Left ventricle myocardium inferior (tissue), 1 donor: ENCODE measurements at regions not wholly inside any gene's neighbourhood (a gene's known extent, or its start where the extent isn't known, plus 50 kb on each side); places are given as distances from the start of the nearest gene placed in this dataset.
A peak's percentile ranks its signal among the peaks of the same experiment; 100 is the strongest.

ENCODE experiments used
- DNase-seq: peaks from one replicate; pipeline ENCODE4 v3.0.0-alpha.2; 2020
- H3K27ac ChIP-seq: fragments of 200-600 bp; replicated peaks from 2 replicates; pipeline ENCODE4 v1.8.0; 2021
- H3K27me3 ChIP-seq: fragments of 200-600 bp; 2 replicates; pipeline ENCODE4 v1.8.0; 2021; ENCODE audit warnings: low read depth
- H3K36me3 ChIP-seq: fragments of 200-600 bp; 2 replicates; pipeline ENCODE4 v1.8.0; 2021
- H3K4me1 ChIP-seq: fragments of 200-600 bp; 2 replicates; pipeline ENCODE4 v1.8.0; 2021
- H3K4me3 ChIP-seq: fragments of 200-600 bp; 2 replicates; pipeline ENCODE4 v1.8.0; 2021; ENCODE audit warnings: mild to moderate bottlenecking, moderate library complexity
- H3K9me3 ChIP-seq: fragments of 200-600 bp; replicated peaks from 2 replicates; pipeline ENCODE4 v1.8.0; 2021
- intact Hi-C: fragments of 100-400 bp; cut with micrococcal nuclease; formaldehyde crosslinking; loops from one replicate; pipeline ENCODE4 v1.11.0; 2022
- TF ChIP-seq, protein P1 (sequence below): fragments of 200-600 bp; IDR thresholded peaks from 2 replicates; pipeline ENCODE4 v1.8.0; 2021; ENCODE audit warnings: antibody characterized with exemption, mild to moderate bottlenecking, borderline replicate concordance
- donor health status: DM: no; HTN: yes; CAD: no; lungs with severe emphysema.

DNA sequence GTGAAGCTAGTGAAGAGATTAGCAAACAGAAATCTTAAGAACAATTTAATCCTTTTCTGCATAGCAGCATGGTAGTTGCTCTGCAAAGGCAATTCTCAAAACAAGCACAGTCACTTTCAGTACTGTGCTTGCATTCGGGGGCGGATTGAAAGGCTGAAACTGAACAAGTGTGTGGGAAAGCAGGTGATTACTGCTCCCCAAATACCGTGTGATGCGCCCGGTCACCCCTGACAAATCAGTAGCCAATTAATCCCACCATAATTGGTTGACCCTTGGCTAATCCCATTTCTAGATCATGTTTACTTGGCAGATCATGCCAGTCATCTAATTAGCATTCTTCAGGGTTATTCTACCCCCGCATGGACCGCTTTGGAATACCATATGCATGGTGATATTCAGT lies 76.5 kb upstream of the ADRB1 start:
- H3K27me3 ChIP-seq, result no peaks in the 10 kb centered on the region
- no peaks in the 10 kb centered on the region for H3K9me3 ChIP-seq
- no peaks in the 10 kb centered on the region for H3K36me3 ChIP-seq
- intact Hi-C loops, result no loop called here
- no peaks in the 10 kb centered on the region for H3K4me1 ChIP-seq
- no peak for DNase-seq
- H3K27ac ChIP-seq, result no peak overlapping the region
- TF ChIP-seq, protein P1, sequence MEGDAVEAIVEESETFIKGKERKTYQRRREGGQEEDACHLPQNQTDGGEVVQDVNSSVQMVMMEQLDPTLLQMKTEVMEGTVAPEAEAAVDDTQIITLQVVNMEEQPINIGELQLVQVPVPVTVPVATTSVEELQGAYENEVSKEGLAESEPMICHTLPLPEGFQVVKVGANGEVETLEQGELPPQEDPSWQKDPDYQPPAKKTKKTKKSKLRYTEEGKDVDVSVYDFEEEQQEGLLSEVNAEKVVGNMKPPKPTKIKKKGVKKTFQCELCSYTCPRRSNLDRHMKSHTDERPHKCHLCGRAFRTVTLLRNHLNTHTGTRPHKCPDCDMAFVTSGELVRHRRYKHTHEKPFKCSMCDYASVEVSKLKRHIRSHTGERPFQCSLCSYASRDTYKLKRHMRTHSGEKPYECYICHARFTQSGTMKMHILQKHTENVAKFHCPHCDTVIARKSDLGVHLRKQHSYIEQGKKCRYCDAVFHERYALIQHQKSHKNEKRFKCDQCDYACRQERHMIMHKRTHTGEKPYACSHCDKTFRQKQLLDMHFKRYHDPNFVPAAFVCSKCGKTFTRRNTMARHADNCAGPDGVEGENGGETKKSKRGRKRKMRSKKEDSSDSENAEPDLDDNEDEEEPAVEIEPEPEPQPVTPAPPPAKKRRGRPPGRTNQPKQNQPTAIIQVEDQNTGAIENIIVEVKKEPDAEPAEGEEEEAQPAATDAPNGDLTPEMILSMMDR, result no peak
- H3K4me3 ChIP-seq, result no peak overlapping the region

DNA sequence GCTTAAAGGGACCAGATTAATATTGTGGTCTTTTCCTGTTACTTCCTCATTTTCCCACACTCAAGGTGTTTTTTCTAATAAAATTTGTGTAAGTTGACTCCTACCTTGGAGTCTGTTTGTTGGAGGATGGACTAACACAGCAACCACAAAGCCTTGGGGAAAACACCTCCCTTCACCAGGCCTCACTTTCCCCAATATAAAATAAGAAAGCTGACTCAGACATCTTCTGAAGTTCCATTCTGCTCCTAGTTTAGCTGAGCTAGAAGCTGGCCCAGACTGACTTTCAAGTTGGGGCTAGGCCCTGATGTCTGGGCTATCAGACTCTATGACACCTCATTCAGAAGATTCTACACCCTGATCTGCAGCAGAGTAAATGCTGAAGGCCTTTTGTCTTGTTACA lies 73.0 kb upstream of the ADRB1 start:
- H3K4me3 ChIP-seq, result no peak overlapping the region
- no peaks in the 10 kb centered on the region for H3K27me3 ChIP-seq
- H3K27ac ChIP-seq, result no peak overlapping the region
- peaks cover 8% of the 10 kb centered on the region for H3K9me3 ChIP-seq
- intact Hi-C loops, result no loop called here
- H3K36me3 ChIP-seq, result no peaks in the 10 kb centered on the region
- no peak for DNase-seq
- H3K4me1 ChIP-seq, result no peaks in the 10 kb centered on the region
- TF ChIP-seq, protein P1, result no peak

DNA sequence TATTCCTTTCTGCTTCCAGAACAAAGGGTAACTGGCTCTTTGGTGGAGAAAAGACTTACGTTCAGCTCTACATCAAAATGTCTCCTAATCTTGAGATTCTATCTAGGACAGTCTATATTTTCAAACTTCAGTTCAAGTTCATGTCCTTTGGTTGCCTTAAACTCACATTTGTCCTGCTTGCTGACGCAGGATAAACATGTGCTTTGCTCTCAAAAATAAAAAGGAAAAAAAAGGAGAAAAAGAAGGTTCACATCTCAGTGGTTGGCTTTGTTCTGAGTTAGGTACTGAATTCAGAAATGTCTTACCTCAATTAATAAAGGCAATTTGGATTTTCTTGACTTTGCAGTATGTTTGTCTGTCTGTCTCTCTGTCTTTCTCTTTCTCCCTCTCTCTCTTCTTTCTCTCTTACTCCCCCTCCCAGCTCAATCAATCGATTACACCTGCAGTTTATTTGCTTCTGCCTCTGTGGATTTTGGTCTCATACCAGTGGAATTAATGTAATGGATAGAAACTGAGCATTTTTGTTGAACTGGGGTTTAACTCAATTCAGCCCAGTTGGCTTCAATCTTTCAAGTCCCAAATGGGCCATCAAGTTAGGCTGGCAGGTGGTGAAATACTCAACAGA lies 72.2 kb upstream of the ADRB1 start:
- H3K4me3 ChIP-seq, result no peak overlapping the region
- H3K36me3 ChIP-seq, result no peaks in the 10 kb centered on the region
- H3K27ac ChIP-seq, result no peak overlapping the region
- DNase-seq, result no peak
- intact Hi-C loops, result no loop called here
- TF ChIP-seq, protein P1, result no peak
- no peaks in the 10 kb centered on the region for H3K27me3 ChIP-seq
- no peaks in the 10 kb centered on the region for H3K4me1 ChIP-seq
- H3K9me3 ChIP-seq, result peaks cover 8% of the 10 kb centered on the region

DNA sequence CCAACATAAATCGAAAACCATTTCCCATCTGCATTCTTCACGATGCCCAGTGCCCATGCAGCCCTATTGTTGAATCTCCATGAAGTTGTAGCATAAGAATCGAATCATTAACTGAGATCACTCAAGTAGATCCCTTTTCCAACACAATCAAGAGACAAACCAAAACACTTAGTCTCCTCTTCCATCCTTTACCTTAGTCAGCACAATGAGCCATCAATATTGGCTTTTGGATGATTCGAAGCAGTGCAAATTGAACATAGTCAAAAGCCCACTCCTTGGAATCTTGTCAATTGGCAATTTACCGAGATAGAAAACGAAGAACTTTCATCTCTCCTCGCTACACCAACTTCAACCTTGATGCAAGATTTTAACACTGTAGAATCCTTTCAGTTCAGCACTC lies 66.5 kb upstream of the ADRB1 start:
- no peak for DNase-seq

DNA sequence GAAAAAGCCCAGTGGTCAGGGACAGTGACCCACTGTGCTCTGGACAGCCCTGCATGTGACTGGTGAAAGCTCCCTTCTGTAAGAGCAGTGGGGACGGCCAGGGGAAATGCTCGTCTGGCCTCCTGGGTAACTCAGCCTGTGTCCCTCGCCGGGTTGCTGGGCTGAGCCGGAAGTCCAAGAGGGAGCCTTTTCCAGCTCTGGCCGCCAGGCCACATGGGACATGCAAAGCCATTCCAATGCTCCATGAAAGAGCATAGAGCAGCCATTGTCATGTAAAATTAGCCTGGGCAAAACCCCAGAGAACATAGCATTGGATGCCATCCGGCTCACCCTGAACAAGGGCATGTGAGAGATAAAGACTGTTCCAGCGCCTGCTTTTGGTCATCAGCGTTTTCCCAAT lies 64.9 kb upstream of the ADRB1 start:
- intact Hi-C loops, result no loop called here
- DNase-seq, result peak; percentile 37

More for the DNA sequence above, 66.5 kb upstream of the ADRB1 start:
- intact Hi-C loops, result no loop called here
- no peak overlapping the region for H3K4me3 ChIP-seq
- TF ChIP-seq, protein P1, result no peak
- no peaks in the 10 kb centered on the region for H3K36me3 ChIP-seq
- H3K27me3 ChIP-seq, result no peaks in the 10 kb centered on the region
- peaks cover 8% of the 10 kb centered on the region for H3K9me3 ChIP-seq
- H3K4me1 ChIP-seq, result peaks cover 17% of the 10 kb centered on the region
- no peak overlapping the region for H3K27ac ChIP-seq

More for the DNA sequence above, 64.9 kb upstream of the ADRB1 start:
- no peak overlapping the region for H3K4me3 ChIP-seq
- no peaks in the 10 kb centered on the region for H3K27me3 ChIP-seq
- H3K27ac ChIP-seq, result peak overlapping the region; percentile 66
- no peaks in the 10 kb centered on the region for H3K9me3 ChIP-seq
- TF ChIP-seq, protein P1, result no peak
- H3K4me1 ChIP-seq, result peaks cover 31% of the 10 kb centered on the region
- H3K36me3 ChIP-seq, result no peaks in the 10 kb centered on the region
